ENCODE measurements at regions not wholly inside any gene's neighbourhood (a gene's known extent, or its start where the extent isn't known, plus 50 kb on each side); places are given as distances from the start of the nearest gene placed in this dataset.

DNA sequence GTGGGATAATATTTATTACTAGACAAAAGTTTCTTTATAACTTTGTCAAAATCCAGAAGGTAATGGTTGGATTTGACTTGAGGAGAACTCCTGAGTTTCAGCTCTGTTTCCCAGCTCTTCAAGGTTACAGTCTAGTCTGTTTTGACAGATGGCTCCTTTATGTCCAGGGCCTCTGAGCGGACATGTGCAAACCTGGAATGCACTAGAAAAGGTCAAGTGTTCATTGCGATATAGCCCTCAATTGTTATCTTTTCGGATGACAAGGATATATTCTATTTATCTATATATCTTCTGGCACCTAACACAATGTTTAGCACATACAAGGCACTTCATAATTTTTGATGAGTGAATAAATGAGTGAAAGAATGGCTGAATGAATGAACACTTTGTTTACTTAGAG, 513.2 kb upstream of the GOLIM4 start:
- TF ChIP-seq, protein P1, sequence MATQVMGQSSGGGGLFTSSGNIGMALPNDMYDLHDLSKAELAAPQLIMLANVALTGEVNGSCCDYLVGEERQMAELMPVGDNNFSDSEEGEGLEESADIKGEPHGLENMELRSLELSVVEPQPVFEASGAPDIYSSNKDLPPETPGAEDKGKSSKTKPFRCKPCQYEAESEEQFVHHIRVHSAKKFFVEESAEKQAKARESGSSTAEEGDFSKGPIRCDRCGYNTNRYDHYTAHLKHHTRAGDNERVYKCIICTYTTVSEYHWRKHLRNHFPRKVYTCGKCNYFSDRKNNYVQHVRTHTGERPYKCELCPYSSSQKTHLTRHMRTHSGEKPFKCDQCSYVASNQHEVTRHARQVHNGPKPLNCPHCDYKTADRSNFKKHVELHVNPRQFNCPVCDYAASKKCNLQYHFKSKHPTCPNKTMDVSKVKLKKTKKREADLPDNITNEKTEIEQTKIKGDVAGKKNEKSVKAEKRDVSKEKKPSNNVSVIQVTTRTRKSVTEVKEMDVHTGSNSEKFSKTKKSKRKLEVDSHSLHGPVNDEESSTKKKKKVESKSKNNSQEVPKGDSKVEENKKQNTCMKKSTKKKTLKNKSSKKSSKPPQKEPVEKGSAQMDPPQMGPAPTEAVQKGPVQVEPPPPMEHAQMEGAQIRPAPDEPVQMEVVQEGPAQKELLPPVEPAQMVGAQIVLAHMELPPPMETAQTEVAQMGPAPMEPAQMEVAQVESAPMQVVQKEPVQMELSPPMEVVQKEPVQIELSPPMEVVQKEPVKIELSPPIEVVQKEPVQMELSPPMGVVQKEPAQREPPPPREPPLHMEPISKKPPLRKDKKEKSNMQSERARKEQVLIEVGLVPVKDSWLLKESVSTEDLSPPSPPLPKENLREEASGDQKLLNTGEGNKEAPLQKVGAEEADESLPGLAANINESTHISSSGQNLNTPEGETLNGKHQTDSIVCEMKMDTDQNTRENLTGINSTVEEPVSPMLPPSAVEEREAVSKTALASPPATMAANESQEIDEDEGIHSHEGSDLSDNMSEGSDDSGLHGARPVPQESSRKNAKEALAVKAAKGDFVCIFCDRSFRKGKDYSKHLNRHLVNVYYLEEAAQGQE (IDR thresholded peaks at IDR 0.05; ENCODE audit: low read depth), result no peak
- TF ChIP-seq, protein P2, sequence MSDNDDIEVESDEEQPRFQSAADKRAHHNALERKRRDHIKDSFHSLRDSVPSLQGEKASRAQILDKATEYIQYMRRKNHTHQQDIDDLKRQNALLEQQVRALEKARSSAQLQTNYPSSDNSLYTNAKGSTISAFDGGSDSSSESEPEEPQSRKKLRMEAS (IDR thresholded peaks at IDR 0.05), result no peak
- TF ChIP-seq CEBPB (IDR thresholded peaks at IDR 0.05) (no peak), TEAD4 (IDR thresholded peaks at IDR 0.05) (no peak), TCF12 (IDR thresholded peaks at IDR 0.05; ENCODE audit: low read depth) (no peak), EP300 (IDR thresholded peaks at IDR 0.05; ENCODE audit: borderline replicate concordance) (no peak), CREB1 (IDR thresholded peaks at IDR 0.05; ENCODE audit: low read depth) (no peak)

DNA sequence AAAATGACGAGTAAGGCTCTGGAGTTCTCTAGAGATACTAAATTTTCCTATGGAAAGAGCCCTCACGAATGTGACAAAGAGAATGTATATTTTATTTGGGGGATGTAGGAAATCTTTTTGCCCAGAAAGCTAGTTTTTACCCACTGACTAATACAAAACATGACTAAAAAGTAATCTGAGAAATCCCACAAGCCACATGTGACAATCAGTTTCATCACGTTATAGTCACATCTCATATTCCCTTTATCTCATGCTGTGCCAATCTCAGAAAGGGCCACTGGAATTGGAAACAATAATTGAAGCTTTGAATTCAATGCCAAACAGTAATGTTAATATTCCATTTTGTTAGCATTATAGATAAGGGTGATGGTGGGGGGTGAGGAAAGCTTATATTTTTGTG, 509.0 kb upstream of the GOLIM4 start:
- TF ChIP-seq TAF1 (IDR thresholded peaks at IDR 0.05; ENCODE audit: low read depth) (no peak), CEBPB (IDR thresholded peaks at IDR 0.05) (no peak), TCF12 (IDR thresholded peaks at IDR 0.05; ENCODE audit: low read depth) (no peak), CREB1 (IDR thresholded peaks at IDR 0.05; ENCODE audit: low read depth) (no peak)
- TF ChIP-seq, protein P1 (IDR thresholded peaks at IDR 0.05; ENCODE audit: low read depth), result no peak

DNA sequence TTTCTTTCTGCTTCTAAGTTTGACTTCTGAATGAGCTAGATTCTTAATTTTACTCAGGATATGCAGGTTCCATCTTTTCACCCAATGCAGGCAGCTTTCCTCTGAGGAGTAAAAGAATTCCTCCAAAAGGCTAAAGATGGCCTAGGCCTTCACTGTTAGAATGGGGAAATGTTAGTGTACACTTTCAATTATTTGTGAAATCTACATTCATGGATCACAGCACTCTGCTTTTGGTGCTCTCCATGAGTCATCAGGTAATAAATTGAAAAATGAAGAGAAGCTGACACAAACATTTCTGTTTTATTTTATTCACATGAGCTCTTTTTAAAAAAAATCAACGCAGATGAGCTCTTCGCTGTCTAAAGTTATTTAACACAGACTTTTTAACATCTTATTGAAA, 502.5 kb upstream of the GOLIM4 start:
- TF ChIP-seq FOXM1 (IDR thresholded peaks at IDR 0.05; ENCODE audit: borderline replicate concordance, low read depth), result no peak
- TF ChIP-seq, protein P3, sequence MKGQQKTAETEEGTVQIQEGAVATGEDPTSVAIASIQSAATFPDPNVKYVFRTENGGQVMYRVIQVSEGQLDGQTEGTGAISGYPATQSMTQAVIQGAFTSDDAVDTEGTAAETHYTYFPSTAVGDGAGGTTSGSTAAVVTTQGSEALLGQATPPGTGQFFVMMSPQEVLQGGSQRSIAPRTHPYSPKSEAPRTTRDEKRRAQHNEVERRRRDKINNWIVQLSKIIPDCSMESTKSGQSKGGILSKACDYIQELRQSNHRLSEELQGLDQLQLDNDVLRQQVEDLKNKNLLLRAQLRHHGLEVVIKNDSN (IDR thresholded peaks at IDR 0.05), result no peak

DNA sequence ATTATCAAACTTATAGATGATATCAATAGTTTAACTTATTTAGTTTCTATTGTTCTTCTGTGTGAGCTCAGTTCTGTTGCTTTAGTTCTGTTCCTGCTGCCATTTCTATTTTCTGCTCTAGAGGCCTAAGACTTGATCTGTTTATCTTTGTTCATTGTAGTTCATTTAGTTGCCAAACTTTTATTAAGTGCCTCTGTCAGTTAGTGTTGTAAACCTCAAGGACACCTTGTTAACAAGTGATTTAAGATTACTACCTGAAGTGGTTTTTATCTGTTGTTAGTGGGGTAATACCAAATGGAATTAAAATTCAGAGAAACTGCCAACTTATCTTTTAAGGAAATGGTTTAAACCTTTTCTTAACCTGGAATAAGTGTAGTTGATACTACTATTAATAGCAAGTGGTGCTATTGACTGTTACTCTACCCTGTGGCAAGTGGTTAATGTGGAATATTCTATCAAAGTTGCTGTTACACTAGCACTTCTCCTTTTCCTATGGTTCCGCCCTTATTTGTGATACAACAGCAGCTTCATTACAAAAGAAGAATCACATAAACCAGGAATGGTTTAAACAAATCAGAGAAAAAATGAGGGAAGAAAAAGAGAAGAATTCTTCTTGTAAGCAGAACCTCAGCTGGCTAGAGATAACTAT, 500.6 kb upstream of the GOLIM4 start:
- TF ChIP-seq RAD21 (IDR thresholded peaks at IDR 0.05; ENCODE audit: low read depth) (no peak), EP300 (IDR thresholded peaks at IDR 0.05; ENCODE audit: borderline replicate concordance) (no peak), TAF1 (IDR thresholded peaks at IDR 0.05; ENCODE audit: low read depth) (no peak)

DNA sequence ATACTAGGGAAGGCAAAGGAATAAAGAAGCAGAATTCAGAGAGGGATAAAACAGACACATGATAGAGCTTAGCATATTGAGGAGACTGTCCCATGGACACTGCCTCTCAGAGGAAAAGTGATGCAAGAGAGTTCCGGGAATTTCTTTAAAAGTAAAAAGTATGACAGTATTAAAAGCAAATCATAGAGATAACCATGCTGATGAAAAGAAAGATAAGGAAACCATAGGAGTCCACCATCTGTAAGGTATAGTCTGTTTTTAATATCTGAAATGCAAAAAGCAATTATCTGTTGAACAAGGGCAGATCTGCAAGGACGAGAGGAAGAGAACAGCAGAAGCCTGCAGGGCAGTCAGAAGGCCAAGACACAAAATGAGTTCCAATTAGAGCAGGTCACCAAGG, 495.9 kb upstream of the GOLIM4 start:
- TF ChIP-seq EP300 (IDR thresholded peaks at IDR 0.05; ENCODE audit: borderline replicate concordance) (no peak), ZBTB7A (IDR thresholded peaks at IDR 0.05; ENCODE audit: low read depth) (no peak), EGR1 (IDR thresholded peaks at IDR 0.05) (no peak), CREB1 (IDR thresholded peaks at IDR 0.05; ENCODE audit: low read depth) (no peak), CEBPB (IDR thresholded peaks at IDR 0.05) (no peak), RAD21 (IDR thresholded peaks at IDR 0.05; ENCODE audit: low read depth) (no peak), TAF1 (IDR thresholded peaks at IDR 0.05; ENCODE audit: low read depth) (no peak), NFIC (IDR thresholded peaks at IDR 0.05) (no peak), TEAD4 (IDR thresholded peaks at IDR 0.05) (no peak), YY1 (IDR thresholded peaks at IDR 0.05; ENCODE audit: low read depth) (no peak), FOXM1 (IDR thresholded peaks at IDR 0.05; ENCODE audit: borderline replicate concordance, low read depth) (no peak), TCF12 (IDR thresholded peaks at IDR 0.05; ENCODE audit: low read depth) (no peak)
- TF ChIP-seq, protein P2 (IDR thresholded peaks at IDR 0.05), result no peak
- TF ChIP-seq, protein P3 (IDR thresholded peaks at IDR 0.05), result no peak
- TF ChIP-seq, protein P1 (IDR thresholded peaks at IDR 0.05; ENCODE audit: low read depth), result no peak
